Activated CD4-positive, alpha-beta memory T cell treated with anti-CD3 and anti-CD28 coated beads for 36 hours (primary cell): ENCODE measurements at regions not wholly inside any gene's neighbourhood (a gene's known extent, or its start where the extent isn't known, plus 50 kb on each side); places are given as distances from the start of the nearest gene placed in this dataset.

Experiments used
- CTCF ChIA-PET: fragments of 350-600 bp; sonication (Branson Sonifier 250); formaldehyde crosslinking; loops from one replicate; lab custom pipeline; 2021; ENCODE audit warnings: antibody characterized with exemption, inconsistent platforms; lab: Charles Lee
- POLR2A ChIA-PET: fragments of 350-600 bp; sonication (Branson Sonifier 250); formaldehyde crosslinking; loops from one replicate; lab custom pipeline; 2021; ENCODE audit warnings: antibody characterized with exemption; lab: Charles Lee
- DNase-seq: peaks from one replicate; pipeline ENCODE4 v3.0.0-alpha.2; 2020
- H3K27ac Mint-ChIP-seq: one replicate; pipeline ENCODE4 v1.8.0; 2021; ENCODE audit warnings: mixed read lengths
- H3K27me3 Mint-ChIP-seq: one replicate; pipeline ENCODE4 v1.8.0; 2021; ENCODE audit warnings: mixed read lengths
- H3K36me3 Mint-ChIP-seq: one replicate; pipeline ENCODE4 v1.8.0; 2021; ENCODE audit warnings: mixed read lengths
- H3K4me1 Mint-ChIP-seq: one replicate; pipeline ENCODE4 v1.8.0; 2021; ENCODE audit warnings: low read depth, mixed read lengths
- H3K4me3 Mint-ChIP-seq: one replicate; pipeline ENCODE4 v1.8.0; 2021; ENCODE audit warnings: mild to moderate bottlenecking, mixed read lengths
- H3K9me3 Mint-ChIP-seq: one replicate; pipeline ENCODE4 v1.8.0; 2021; ENCODE audit warnings: mixed read lengths
- intact Hi-C: fragments of 100-400 bp; cut with micrococcal nuclease; formaldehyde crosslinking; loops from one replicate; pipeline ENCODE4 v1.15.1; 2023

DNA sequence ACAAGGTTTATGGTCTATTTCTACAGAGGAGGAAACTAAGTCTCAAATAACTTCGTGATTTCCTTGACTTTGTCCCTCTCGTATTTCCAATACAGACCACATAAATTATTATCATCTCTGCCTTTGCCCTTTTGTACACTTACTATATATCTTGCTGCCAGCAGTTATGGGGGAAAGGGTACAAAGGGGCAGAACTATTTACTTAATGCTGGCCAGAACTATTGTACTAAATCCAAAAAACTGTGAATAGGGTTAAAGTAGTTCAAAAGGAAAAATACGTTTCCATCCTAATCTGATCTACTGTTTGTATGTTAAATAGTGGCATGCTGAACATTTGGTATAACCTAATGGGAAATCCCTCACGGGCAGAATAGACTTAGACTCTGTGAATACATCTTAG is 537.3 kb upstream of the SEMA6D start:
- POLR2A ChIA-PET = no interaction called here
- no peak for DNase-seq
- Mint-ChIP-seq H3K9me3 (no peaks in the 10 kb centered on the region), H3K4me3 (no peak overlapping the region), H3K27me3 (peaks cover 20% of the 10 kb centered on the region), H3K36me3 (peaks cover 2% of the 10 kb centered on the region), H3K4me1 (peaks cover 4% of the 10 kb centered on the region), H3K27ac (no peak overlapping the region)
- intact Hi-C loops = no loop called here
- CTCF ChIA-PET = no interaction called here

- Mint-ChIP-seq H3K4me3 (no peak overlapping the region), H3K27ac (no peak overlapping the region), H3K27me3 (peaks cover 34% of the 10 kb centered on the region), H3K9me3 (no peaks in the 10 kb centered on the region), H3K4me1 (peaks cover 4% of the 10 kb centered on the region), H3K36me3 (peaks cover 2% of the 10 kb centered on the region)
- ChIA-PET CTCF (no interaction called here), POLR2A (no interaction called here)
- intact Hi-C loops = no loop called here
- no peak for DNase-seq
Observed at GRCh38 chr15:47182818-47183217, 534.5 kb upstream of the SEMA6D start.

DNA sequence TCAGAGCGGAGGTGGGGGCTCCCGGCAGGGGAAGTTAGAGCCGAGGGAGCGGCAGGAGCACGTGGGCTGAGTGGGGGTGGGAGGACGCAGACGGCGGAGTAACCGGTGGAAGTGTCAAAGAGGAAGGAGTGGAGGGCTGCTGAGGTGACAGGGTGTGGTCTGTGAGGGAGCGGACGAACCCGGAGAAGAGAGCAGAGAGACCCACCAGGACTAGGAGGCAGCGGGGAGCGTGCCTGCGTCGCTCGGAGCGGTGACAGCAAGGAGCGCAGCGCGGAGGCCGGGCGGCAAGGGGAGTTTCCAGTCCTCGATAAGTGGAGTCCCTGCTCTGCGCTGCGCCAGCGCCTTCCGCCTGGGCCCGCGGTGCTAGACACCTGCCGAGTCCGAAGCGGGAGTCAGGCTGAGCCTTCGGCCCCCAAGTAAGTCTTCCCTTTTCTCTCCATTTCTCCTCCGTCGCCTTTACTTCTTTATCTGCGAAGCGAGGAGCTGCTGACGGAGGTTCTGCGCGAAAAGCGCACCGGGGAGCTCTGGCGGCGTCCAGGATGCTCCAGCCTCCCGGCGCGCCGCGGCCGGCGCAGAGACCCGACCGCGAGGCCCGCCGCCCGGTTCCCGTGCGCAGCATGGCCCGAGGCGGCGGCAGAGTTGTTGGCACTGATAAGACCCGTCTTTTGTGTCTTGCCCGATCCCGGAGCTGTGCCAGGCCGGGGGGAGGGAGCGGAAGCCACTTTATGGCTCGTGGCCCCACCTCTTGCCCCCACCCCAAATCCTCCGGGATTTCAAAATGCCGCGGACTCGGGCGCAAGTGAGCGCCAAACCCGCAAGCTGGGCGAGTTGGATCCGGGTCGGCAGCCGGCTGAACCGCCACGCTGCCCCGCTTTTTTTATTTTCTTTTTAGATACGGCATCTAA is 533.0 kb upstream of the SEMA6D start:
- intact Hi-C loops = no loop called here
- Mint-ChIP-seq H3K4me3 (no peak overlapping the region), H3K4me1 (peaks cover 4% of the 10 kb centered on the region), H3K27ac (no peak overlapping the region), H3K27me3 (peaks cover 36% of the 10 kb centered on the region), H3K36me3 (peaks cover 2% of the 10 kb centered on the region), H3K9me3 (no peaks in the 10 kb centered on the region)
- ChIA-PET POLR2A (no interaction called here), CTCF (no interaction called here)
- DNase-seq = peak; percentile 21

GRCh38 chr15:47184908-47185801 is 532.1 kb upstream of the SEMA6D start:
- CTCF ChIA-PET = no interaction called here
- intact Hi-C loops = no loop called here
- H3K27me3 Mint-ChIP-seq = peaks cover 36% of the 10 kb centered on the region

DNA sequence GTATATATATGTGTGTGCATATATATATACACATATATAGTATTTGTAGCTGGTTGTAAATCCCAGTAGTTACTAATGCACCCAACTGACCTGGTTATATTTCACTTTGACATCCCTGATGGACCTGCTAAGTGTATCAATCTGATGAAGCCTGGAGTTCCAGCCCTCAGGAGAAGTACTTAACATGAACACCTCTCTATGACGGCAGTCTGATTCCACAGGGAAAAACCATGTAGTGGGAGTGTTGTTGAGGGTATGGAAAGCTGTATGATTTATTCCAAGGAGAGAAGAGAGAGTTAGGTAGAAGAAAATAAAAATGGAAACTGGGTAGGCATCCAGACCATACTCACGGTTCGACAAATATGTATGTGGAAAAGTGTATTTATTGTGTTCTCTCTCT is 531.2 kb upstream of the SEMA6D start:
- intact Hi-C loops = no loop called here
- H3K36me3 Mint-ChIP-seq = peaks cover 2% of the 10 kb centered on the region
- H3K4me3 Mint-ChIP-seq = no peak overlapping the region
- no peak overlapping the region for H3K27ac Mint-ChIP-seq
- CTCF ChIA-PET = no interaction called here
- H3K9me3 Mint-ChIP-seq = no peaks in the 10 kb centered on the region
- POLR2A ChIA-PET = no interaction called here
- no peak for DNase-seq
- H3K4me1 Mint-ChIP-seq = peaks cover 4% of the 10 kb centered on the region
- H3K27me3 Mint-ChIP-seq = peaks cover 36% of the 10 kb centered on the region

More at GRCh38 chr15:47184908-47185801, 532.1 kb upstream of the SEMA6D start:
- POLR2A ChIA-PET = no interaction called here
- no peak for DNase-seq
- H3K36me3 Mint-ChIP-seq = peaks cover 2% of the 10 kb centered on the region
- H3K27ac Mint-ChIP-seq = no peak overlapping the region
- peak overlapping the region; percentile 36 for H3K4me3 Mint-ChIP-seq
- no peaks in the 10 kb centered on the region for H3K9me3 Mint-ChIP-seq
- H3K4me1 Mint-ChIP-seq = peaks cover 4% of the 10 kb centered on the region

DNA sequence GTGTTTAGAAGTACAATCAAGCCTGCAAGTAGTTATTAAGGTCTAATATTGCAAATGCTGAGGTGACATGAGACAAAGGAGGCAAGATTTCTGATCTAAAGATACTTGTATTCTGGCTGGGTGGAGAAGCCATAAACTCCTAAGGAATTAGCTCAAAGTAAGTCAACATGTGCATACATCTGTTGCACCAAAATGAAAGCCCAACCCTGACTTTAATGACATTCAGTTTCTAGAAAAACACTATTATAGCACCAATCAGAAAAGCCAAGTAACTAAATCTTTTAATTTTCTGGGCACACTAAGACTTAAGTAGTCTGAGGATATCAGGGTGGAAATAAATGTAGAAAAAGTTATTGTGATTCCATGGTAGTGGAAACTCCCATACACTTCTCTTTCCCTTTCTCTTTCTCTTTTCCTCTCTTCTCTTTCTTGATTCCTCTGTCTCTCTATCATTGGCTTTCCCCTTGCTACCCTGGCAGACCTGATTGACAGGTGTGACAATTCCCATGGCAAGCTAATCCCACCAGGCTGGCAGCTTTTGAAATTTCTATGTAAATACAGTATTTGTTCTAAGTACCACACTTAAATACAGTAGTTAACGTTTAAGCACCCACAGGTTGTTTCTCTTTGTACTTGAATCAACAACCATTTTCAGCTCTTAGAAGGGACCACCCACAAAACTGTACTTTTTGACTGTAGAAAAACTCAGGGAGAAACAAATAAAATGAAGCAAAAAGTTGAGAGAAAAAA is 528.4 kb upstream of the SEMA6D start:
- intact Hi-C loops = no loop called here
- H3K27me3 Mint-ChIP-seq = peaks cover 22% of the 10 kb centered on the region
- H3K4me1 Mint-ChIP-seq = peaks cover under 1% of the 10 kb centered on the region
- POLR2A ChIA-PET = no interaction called here
- DNase-seq = no peak
- no peak overlapping the region for H3K4me3 Mint-ChIP-seq
- H3K27ac Mint-ChIP-seq = no peak overlapping the region
- H3K9me3 Mint-ChIP-seq = no peaks in the 10 kb centered on the region
- H3K36me3 Mint-ChIP-seq = no peaks in the 10 kb centered on the region
- CTCF ChIA-PET = interaction anchor here (1.1 kb wide), 1 partner anchor 44 kb away, joined by 4 read pairs; no protein-coding TSS in a partner anchor

DNA sequence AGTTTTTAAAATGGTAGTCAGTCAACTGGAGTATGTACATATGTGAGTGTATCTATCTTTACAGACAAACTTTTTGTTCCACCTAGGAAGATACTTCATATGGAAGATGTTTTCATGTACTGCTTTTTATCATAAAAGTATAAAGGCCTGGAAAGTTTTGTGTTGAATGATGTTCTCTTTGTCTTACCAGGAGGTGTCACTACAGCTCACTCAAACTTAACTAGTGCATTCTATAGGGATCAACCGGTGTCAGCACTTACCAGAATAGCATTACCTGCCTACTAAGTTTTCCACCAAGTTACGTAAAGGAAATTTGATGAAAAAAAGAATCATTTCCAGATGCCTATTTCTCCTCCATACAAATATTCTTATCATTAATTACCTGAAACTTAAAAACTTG is 522.6 kb upstream of the SEMA6D start:
- no peaks in the 10 kb centered on the region for H3K36me3 Mint-ChIP-seq
- H3K4me1 Mint-ChIP-seq = no peaks in the 10 kb centered on the region
- ChIA-PET POLR2A (no interaction called here), CTCF (interaction anchor here (1.4 to 2.1 kb wide), 2 partner anchors 793 to 1158 kb away, joined by 3 to 8 read pairs; no protein-coding TSS in a partner anchor)
- H3K27me3 Mint-ChIP-seq = peaks cover 1% of the 10 kb centered on the region
- DNase-seq = no peak
- no peak overlapping the region for H3K4me3 Mint-ChIP-seq
- no peaks in the 10 kb centered on the region for H3K9me3 Mint-ChIP-seq
- intact Hi-C loops = loop anchor here (5.0 kb wide), 1 partner anchor 1158 kb away; no protein-coding TSS in a partner anchor
- no peak overlapping the region for H3K27ac Mint-ChIP-seq

GRCh38 chr15:47196048-47196447 is 521.3 kb upstream of the SEMA6D start:
- DNase-seq = peak; percentile 56
- Mint-ChIP-seq H3K9me3 (no peaks in the 10 kb centered on the region), H3K4me1 (no peaks in the 10 kb centered on the region), H3K4me3 (no peak overlapping the region), H3K27ac (no peak overlapping the region), H3K27me3 (peaks cover 1% of the 10 kb centered on the region), H3K36me3 (no peaks in the 10 kb centered on the region)
- ChIA-PET POLR2A (interaction anchor here (0.7 kb wide), 1 partner anchor 1436 kb away, joined by 3 read pairs; no protein-coding TSS in a partner anchor), CTCF (interaction anchor here (0.6 to 2.4 kb wide), 10 partner anchors 9 to 1157 kb away, joined by 3 to 22 read pairs (median 4); no protein-coding TSS in a partner anchor)
- intact Hi-C loops = loop anchor here (1.0 to 5.0 kb wide), 3 partner anchors 792 to 1156 kb away; no protein-coding TSS in a partner anchor

DNA sequence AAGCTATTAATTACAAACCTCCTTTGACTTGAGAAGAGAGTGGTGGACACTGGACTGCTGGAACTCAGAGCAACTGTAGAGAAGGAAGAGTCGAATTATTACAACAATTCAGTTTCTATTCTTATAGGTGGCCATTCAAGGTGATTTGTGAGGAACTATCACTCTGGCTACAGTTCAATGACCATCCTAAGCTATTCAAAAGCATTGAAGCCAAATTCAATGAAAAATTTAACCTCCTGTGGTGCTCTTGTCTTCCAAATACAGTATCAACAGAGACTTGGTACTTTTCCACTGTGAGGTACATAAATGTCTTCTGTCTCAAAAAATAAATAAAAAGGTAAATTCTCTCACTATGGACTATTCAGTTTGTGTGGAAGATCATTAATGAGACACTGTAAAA is 513.3 kb upstream of the SEMA6D start:
- Mint-ChIP-seq H3K27me3 (no peaks in the 10 kb centered on the region), H3K27ac (no peak overlapping the region), H3K9me3 (no peaks in the 10 kb centered on the region), H3K4me1 (no peaks in the 10 kb centered on the region), H3K4me3 (no peak overlapping the region), H3K36me3 (no peaks in the 10 kb centered on the region)
- ChIA-PET POLR2A (no interaction called here), CTCF (interaction anchor here (1.6 kb wide), 1 partner anchor 8 kb away, joined by 5 read pairs; no protein-coding TSS in a partner anchor)
- intact Hi-C loops = no loop called here
- DNase-seq = no peak

DNA sequence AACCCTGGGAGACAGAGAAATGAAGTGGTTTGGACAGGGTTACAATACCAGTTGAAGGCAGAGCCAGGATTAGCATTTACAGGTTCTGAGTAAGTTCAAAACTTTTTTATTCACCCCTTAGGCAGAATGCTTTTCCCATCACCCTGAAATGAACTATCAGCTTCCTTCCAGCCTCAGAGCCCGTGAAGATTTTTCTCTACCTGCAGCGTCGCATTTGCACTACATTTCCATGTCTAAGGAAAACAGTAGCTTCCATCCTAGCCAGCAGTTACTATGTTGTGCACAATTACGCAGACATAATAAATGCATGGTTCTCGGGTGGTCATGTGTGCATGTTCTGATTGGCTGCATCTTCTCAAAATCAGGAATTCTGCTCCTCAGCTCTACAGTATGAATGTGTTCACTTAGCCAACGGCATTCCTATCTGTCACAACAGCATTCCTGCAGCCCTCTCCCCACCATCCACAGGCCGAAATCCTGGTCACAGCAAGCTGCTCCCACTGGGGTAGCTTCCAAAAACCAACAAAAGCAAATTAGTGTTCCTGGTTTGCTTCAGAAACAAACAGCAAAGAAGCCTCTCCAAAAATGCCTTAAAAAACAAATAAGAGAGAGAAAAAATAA is 510.8 kb upstream of the SEMA6D start:
- intact Hi-C loops = no loop called here
- no peak overlapping the region for H3K27ac Mint-ChIP-seq
- H3K36me3 Mint-ChIP-seq = no peaks in the 10 kb centered on the region
- no peak overlapping the region for H3K4me3 Mint-ChIP-seq
- H3K4me1 Mint-ChIP-seq = no peaks in the 10 kb centered on the region
- no peaks in the 10 kb centered on the region for H3K9me3 Mint-ChIP-seq
- no peak for DNase-seq
- no peaks in the 10 kb centered on the region for H3K27me3 Mint-ChIP-seq
- ChIA-PET POLR2A (no interaction called here), CTCF (no interaction called here)

DNA sequence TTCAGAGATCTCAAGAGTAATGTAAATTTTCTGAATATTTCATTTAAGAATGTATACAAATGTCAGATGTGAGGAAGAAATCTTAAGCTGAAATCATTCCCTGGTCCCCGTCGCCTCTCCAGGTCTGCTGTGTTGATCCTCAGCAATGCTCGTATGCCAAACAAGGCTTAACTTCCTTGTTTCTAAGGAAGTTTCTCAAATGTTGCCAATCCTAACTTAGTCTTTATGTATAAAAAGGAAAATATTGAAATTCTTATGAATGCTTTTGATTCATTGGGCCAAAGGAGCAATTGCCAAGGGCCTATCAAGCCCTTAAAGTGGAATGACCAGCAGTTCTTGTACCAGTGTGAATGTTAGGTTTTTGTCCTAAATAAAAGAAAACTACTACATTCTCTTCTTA is 507.7 kb upstream of the SEMA6D start:
- POLR2A ChIA-PET = no interaction called here
- no peak overlapping the region for H3K27ac Mint-ChIP-seq
- intact Hi-C loops = no loop called here
- H3K4me3 Mint-ChIP-seq = no peak overlapping the region
- no peak for DNase-seq
- H3K9me3 Mint-ChIP-seq = no peaks in the 10 kb centered on the region
- no peaks in the 10 kb centered on the region for H3K36me3 Mint-ChIP-seq
- H3K4me1 Mint-ChIP-seq = no peaks in the 10 kb centered on the region
- H3K27me3 Mint-ChIP-seq = no peaks in the 10 kb centered on the region
- CTCF ChIA-PET = no interaction called here
